ENCODE measurements at regions not wholly inside any gene's neighbourhood (a gene's known extent, or its start where the extent isn't known, plus 50 kb on each side); places are given as distances from the start of the nearest gene placed in this dataset.

DNA sequence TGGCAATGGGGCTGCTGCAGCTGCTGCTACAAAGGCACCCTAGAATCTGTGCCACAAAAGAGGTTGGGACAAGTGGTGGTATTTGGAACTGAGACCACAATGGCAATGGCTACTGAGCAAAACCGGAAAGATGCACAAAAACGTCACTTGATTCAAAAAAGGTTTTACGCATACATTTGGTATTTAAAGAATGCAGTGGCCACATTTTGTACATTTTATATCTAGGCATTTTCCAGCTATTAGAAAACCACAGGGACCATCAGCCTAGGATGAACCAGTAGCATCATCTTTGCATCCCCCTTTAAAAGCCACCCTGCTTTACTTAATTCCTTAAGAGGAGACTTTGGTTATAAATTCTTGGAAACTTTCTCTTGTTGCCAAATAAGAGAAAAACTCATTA lies 104.8 kb upstream of the CXCL13 start:
- 86 to 93% methylated on average over 3 of the region's 3 CpGs for WGBS, 2 donors (ENCODE audit: low coverage in 1 of 2)
- no peaks in the 10 kb centered on the region for H3K9me3 ChIP-seq

DNA sequence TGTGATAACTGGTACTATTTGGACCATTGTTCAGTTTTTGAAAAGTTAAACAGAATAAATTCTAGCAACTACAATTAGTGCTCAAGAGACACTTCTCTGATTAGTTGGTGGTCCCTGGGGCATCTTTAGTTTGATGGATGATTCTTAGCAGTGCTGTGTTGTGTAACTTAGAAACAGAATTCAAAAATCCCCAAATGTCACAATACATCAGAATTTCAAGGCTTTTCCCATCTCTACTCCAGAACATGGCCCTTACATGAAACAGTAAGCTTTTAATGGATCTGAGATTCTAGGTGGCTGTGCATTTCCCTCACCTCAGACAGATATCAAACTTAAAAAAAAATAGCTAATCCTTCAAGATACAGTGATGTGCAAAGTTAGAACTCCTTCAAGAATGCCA lies 104.4 kb upstream of the CXCL13 start:
- no peaks in the 10 kb centered on the region for H3K4me1 ChIP-seq
- intact Hi-C loops (cut with DNase I; ENCODE audit: low total_unique reads) (no loop called here), in situ Hi-C loops (cut with MboI; ENCODE audit: low pct_ligation_motif_present in 1 of 4, low pct_unique_long_range_greater_than_20kb in 1 of 4, low sequenced_read_pairs in 3 of 4) (no loop called here)
- H3K27ac ChIP-seq, result no peak overlapping the region
- no peaks in the 10 kb centered on the region for H3K9me3 ChIP-seq
- H3K27me3 ChIP-seq, result no peaks in the 10 kb centered on the region
- H3K36me3 ChIP-seq, result no peaks in the 10 kb centered on the region
- DNase-seq, result no peak
- TF ChIP-seq EP300 (IDR thresholded peaks at IDR 0.05; ENCODE audit: low read depth), result no peak
- TF ChIP-seq, protein P1, sequence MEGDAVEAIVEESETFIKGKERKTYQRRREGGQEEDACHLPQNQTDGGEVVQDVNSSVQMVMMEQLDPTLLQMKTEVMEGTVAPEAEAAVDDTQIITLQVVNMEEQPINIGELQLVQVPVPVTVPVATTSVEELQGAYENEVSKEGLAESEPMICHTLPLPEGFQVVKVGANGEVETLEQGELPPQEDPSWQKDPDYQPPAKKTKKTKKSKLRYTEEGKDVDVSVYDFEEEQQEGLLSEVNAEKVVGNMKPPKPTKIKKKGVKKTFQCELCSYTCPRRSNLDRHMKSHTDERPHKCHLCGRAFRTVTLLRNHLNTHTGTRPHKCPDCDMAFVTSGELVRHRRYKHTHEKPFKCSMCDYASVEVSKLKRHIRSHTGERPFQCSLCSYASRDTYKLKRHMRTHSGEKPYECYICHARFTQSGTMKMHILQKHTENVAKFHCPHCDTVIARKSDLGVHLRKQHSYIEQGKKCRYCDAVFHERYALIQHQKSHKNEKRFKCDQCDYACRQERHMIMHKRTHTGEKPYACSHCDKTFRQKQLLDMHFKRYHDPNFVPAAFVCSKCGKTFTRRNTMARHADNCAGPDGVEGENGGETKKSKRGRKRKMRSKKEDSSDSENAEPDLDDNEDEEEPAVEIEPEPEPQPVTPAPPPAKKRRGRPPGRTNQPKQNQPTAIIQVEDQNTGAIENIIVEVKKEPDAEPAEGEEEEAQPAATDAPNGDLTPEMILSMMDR (IDR thresholded peaks at IDR 0.05), result no peak
- no peak overlapping the region for H3K4me3 ChIP-seq

More for the DNA sequence above, 104.8 kb upstream of the CXCL13 start:
- Histone ChIP-seq H3K27ac (no peak overlapping the region), H3K27me3 (no peaks in the 10 kb centered on the region), H3K36me3 (no peaks in the 10 kb centered on the region), H3K4me3 (no peak overlapping the region), H3K4me1 (no peaks in the 10 kb centered on the region)
- in situ Hi-C loops (cut with MboI; ENCODE audit: low pct_ligation_motif_present in 1 of 4, low pct_unique_long_range_greater_than_20kb in 1 of 4, low sequenced_read_pairs in 3 of 4), result no loop called here
- TF ChIP-seq POLR2A (IDR thresholded peaks at IDR 0.05) (no peak), EP300 (IDR thresholded peaks at IDR 0.05; ENCODE audit: low read depth) (no peak), POLR2AphosphoS5 (IDR thresholded peaks at IDR 0.05) (no peak)
- TF ChIP-seq, protein P1 (IDR thresholded peaks at IDR 0.05), result no peak
- DNase-seq, result no peak
- intact Hi-C loops (cut with DNase I; ENCODE audit: low total_unique reads), result no loop called here

DNA sequence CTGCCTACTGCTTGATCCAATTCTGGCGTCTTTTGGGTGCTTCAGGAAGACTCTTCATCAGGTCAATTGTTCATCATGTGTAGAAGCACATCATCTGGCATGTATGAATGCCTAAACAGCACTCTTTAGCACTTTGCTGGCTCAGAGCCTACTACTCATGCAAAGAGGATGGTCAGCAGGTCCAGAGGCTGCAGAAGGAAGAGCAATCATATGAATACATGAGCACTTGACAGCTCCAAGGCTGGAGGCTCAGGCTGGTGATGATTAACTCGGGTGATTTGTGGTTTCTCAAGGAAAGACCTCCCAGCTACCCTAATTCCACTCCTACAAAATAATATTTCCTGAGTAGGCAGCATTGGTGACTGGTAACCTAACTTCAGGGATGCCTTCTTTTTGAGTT lies 103.8 kb upstream of the CXCL13 start:
- Histone ChIP-seq H3K4me3 (no peak overlapping the region), H3K27me3 (no peaks in the 10 kb centered on the region), H3K27ac (no peak overlapping the region), H3K9me3 (no peaks in the 10 kb centered on the region), H3K36me3 (no peaks in the 10 kb centered on the region), H3K4me1 (no peaks in the 10 kb centered on the region)
- 40 to 68% methylated on average over 1 to 2 of the region's 2 CpGs for WGBS, 2 donors (ENCODE audit: low coverage in 1 of 2)
- in situ Hi-C loops (cut with MboI; ENCODE audit: low pct_ligation_motif_present in 1 of 4, low pct_unique_long_range_greater_than_20kb in 1 of 4, low sequenced_read_pairs in 3 of 4), result no loop called here
- intact Hi-C loops (cut with DNase I; ENCODE audit: low total_unique reads), result no loop called here
- DNase-seq, result no peak
- no peak for TF ChIP-seq EP300 (IDR thresholded peaks at IDR 0.05; ENCODE audit: low read depth)
- TF ChIP-seq POLR2A (IDR thresholded peaks at IDR 0.05), result no peak
- no peak for TF ChIP-seq POLR2AphosphoS5 (IDR thresholded peaks at IDR 0.05)
- TF ChIP-seq, protein P1 (IDR thresholded peaks at IDR 0.05), result no peak

DNA sequence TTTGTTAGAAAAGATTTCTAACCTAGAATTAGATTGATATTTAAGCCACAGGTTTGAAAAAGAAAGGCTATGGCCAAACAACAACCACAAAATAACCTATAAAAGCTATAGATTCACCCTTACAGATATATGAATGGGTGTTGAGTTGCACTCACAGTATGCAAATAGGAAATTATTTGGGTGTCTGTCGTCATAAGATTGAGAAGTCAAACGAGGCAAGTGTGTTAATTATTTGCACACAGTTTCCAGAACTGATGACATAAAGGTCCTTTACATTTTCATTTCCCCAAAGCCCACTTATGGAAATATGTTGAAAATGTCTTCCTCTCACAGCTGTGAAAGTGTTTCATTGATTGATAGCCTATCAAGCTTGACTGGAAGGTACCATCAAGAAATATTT lies 101.2 kb upstream of the CXCL13 start:
- no peak for DNase-seq
- no peak overlapping the region for H3K27ac ChIP-seq
- no peaks in the 10 kb centered on the region for H3K36me3 ChIP-seq
- H3K9me3 ChIP-seq, result no peaks in the 10 kb centered on the region
- 60 to 61% methylated on average over 2 of the region's 2 CpGs for WGBS, 2 donors (ENCODE audit: low coverage in 1 of 2)
- intact Hi-C loops (cut with DNase I; ENCODE audit: low total_unique reads) (no loop called here), in situ Hi-C loops (cut with MboI; ENCODE audit: low pct_ligation_motif_present in 1 of 4, low pct_unique_long_range_greater_than_20kb in 1 of 4, low sequenced_read_pairs in 3 of 4) (no loop called here)
- no peaks in the 10 kb centered on the region for H3K4me1 ChIP-seq
- H3K4me3 ChIP-seq, result no peak overlapping the region
- H3K27me3 ChIP-seq, result no peaks in the 10 kb centered on the region
- TF ChIP-seq, protein P1 (IDR thresholded peaks at IDR 0.05), result no peak
- TF ChIP-seq EP300 (IDR thresholded peaks at IDR 0.05; ENCODE audit: low read depth) (no peak), POLR2A (IDR thresholded peaks at IDR 0.05) (no peak), POLR2AphosphoS5 (IDR thresholded peaks at IDR 0.05) (no peak)
